ENCODE measurements at regions not wholly inside any gene's neighbourhood (a gene's known extent, or its start where the extent isn't known, plus 50 kb on each side); places are given as distances from the start of the nearest gene placed in this dataset.

GRCh38 chr19:30679789-30680188 lies 307.6 kb downstream of the ZNF536 start:
- Histone ChIP-seq H3K27me3 (ENCODE audit: low read depth) (peaks cover 52% of the 10 kb centered on the region), H3K4me1 (no peaks in the 10 kb centered on the region), H3K27ac (replicated peaks) (no peak overlapping the region), H3K9me3 (replicated peaks) (no peaks in the 10 kb centered on the region), H3K4me3 (no peak overlapping the region), H3K36me3 (no peaks in the 10 kb centered on the region)
- intact Hi-C loops (cut with micrococcal nuclease): no loop called here
- no peak for TF ChIP-seq CTCF (IDR thresholded peaks at IDR 0.05; ENCODE audit: borderline replicate concordance)
- DNase-seq: no peak

GRCh38 chr19:30679153-30679702 lies 307.0 kb downstream of the ZNF536 start:
- Histone ChIP-seq H3K27ac (replicated peaks) (no peak overlapping the region), H3K9me3 (replicated peaks) (no peaks in the 10 kb centered on the region), H3K36me3 (no peaks in the 10 kb centered on the region), H3K4me3 (no peak overlapping the region), H3K4me1 (no peaks in the 10 kb centered on the region), H3K27me3 (ENCODE audit: low read depth) (peaks cover 49% of the 10 kb centered on the region)
- intact Hi-C loops (cut with micrococcal nuclease): no loop called here
- TF ChIP-seq CTCF (IDR thresholded peaks at IDR 0.05; ENCODE audit: borderline replicate concordance): no peak
- DNase-seq: no peak

- Histone ChIP-seq H3K4me3 (no peak overlapping the region), H3K4me1 (no peaks in the 10 kb centered on the region), H3K27ac (replicated peaks) (no peak overlapping the region), H3K27me3 (ENCODE audit: low read depth) (peaks cover 43% of the 10 kb centered on the region), H3K36me3 (no peaks in the 10 kb centered on the region), H3K9me3 (replicated peaks) (no peaks in the 10 kb centered on the region)
- intact Hi-C loops (cut with micrococcal nuclease): no loop called here
- no peak for DNase-seq
- TF ChIP-seq CTCF (IDR thresholded peaks at IDR 0.05; ENCODE audit: borderline replicate concordance): no peak
Measured at GRCh38 chr19:30678168-30678567, 306.0 kb downstream of the ZNF536 start.

- H3K4me1 ChIP-seq: no peaks in the 10 kb centered on the region
- H3K9me3 ChIP-seq (replicated peaks): no peaks in the 10 kb centered on the region
- no peak overlapping the region for H3K27ac ChIP-seq (replicated peaks)
- H3K27me3 ChIP-seq (ENCODE audit: low read depth): peaks cover 42% of the 10 kb centered on the region
- TF ChIP-seq CTCF (IDR thresholded peaks at IDR 0.05; ENCODE audit: borderline replicate concordance): no peak
- no peaks in the 10 kb centered on the region for H3K36me3 ChIP-seq
- intact Hi-C loops (cut with micrococcal nuclease): no loop called here
- H3K4me3 ChIP-seq: no peak overlapping the region
- no peak for DNase-seq
Measured at GRCh38 chr19:30677702-30678101, 305.5 kb downstream of the ZNF536 start.

- TF ChIP-seq CTCF (IDR thresholded peaks at IDR 0.05; ENCODE audit: borderline replicate concordance): no peak
- no peaks in the 10 kb centered on the region for H3K36me3 ChIP-seq
- intact Hi-C loops (cut with micrococcal nuclease): no loop called here
- no peak for DNase-seq
- H3K4me1 ChIP-seq: peaks cover 2% of the 10 kb centered on the region
- no peak overlapping the region for H3K27ac ChIP-seq (replicated peaks)
- no peaks in the 10 kb centered on the region for H3K9me3 ChIP-seq (replicated peaks)
- H3K4me3 ChIP-seq: no peak overlapping the region
- H3K27me3 ChIP-seq (ENCODE audit: low read depth): peaks cover 37% of the 10 kb centered on the region
Measured at GRCh38 chr19:30676990-30677679, 305.0 kb downstream of the ZNF536 start.

All from left ventricle myocardium inferior (tissue), 1 donor.